ENCODE measurements at regions not wholly inside any gene's neighbourhood (a gene's known extent, or its start where the extent isn't known, plus 50 kb on each side); places are given as distances from the start of the nearest gene placed in this dataset.

DNA sequence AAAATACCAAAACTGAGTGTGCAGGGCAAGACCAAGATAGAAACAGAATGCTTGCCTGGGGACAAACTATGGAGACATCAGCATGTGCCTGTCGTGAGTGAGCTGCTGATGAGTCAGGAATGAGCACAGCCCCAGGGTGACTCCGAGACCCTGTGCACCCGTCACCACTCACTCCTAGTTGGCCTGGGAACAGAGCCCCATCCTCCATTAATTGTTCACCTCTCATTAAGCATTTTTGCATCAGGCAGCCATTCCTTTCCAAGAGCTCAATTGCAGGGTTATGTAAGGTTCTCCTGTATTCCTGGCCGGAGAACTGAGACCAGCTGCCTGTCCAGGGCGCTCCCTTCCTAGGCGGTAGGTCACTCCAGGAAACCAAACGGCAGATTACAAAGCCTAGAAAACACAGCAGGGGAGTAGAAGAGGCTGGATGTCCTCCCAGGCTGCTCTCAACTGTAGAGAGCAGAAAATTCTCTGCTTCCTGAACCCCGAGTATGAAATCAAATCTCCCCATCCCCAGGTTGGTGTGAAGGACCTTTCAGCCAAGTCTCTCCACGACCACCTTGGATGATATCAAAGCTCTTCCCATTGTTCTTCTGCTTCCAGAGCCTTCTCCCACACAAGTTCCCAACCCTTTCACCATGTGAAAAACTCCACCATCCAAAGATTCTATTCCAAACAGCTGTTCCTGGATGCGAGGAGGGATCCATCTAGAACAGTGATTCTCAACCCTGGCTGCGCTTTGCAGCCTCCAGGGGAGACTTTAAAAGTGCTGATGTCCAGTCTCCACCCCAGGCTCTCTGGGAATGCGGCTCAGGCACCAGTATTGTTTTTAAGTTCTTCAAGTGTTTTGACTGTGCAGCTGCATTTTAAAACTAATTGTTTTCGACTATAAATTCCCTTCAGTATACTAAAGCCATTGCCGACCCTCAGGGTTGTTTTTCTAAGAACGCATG, 532.6 kb upstream of the JARID2 start:
- Histone ChIP-seq H3K36me3 (ENCODE audit: control insufficient read depth in 1 of 2, insufficient read depth in 2 of 2, low read length in 2 of 2) (no peaks in the 10 kb centered on the region), H3K79me2 (ENCODE audit: insufficient read depth, low read length) (no peaks in the 10 kb centered on the region), H3K4me1 (ENCODE audit: control insufficient read depth in 1 of 2, insufficient read depth in 2 of 2, low read length in 2 of 2) (peaks cover 0 to 50% of the 10 kb centered on the region in 2 experiments; a peak in 2 of 4 replicates), H3K9ac (ENCODE audit: low read length) (no peak overlapping the region), H3K27ac (ENCODE audit: low read depth, low read length) (no peak overlapping the region), H2AFZ (ENCODE audit: low read depth, low read length, poor library complexity, severe bottlenecking) (peak overlapping the region; percentile 43), H3K4me2 (ENCODE audit: low read length) (peak overlapping the region; percentile 44), H4K20me1 (ENCODE audit: insufficient read depth) (no peaks in the 10 kb centered on the region), H3K9me3 (ENCODE audit: control insufficient read depth in 1 of 2, insufficient read depth in 1 of 2, low read depth in 1 of 2, low read length in 2 of 2) (no peaks in the 10 kb centered on the region), H3K9me2 (ENCODE audit: insufficient read depth) (no peaks in the 10 kb centered on the region), H3K27me3 (ENCODE audit: insufficient read depth, low read length) (no peaks in the 10 kb centered on the region), H3K4me3 (replicated peaks in 1 of 2; ENCODE audit: low read depth in 1 of 2, low read length in 2 of 2) (no peak overlapping the region)
- BruUV-seq (replicated peaks) = no TSS peak
- intact Hi-C loops (cut with micrococcal nuclease) = loop anchor here (5.0 kb wide), 1 partner anchor 501 kb away; no protein-coding TSS in a partner anchor
- ATAC-seq (peak; percentile 50), DNase-seq (ENCODE audit: low read depth, low spot score) (no peak)
- TF ChIP-seq POLR2A (IDR thresholded peaks at IDR 0.05; ENCODE audit: borderline replicate concordance, extremely low read depth, insufficient read depth, insufficient read length) (no peak), SP1 (IDR thresholded peaks at IDR 0.05; ENCODE audit: low read depth) (no peak), JUND (IDR thresholded peaks at IDR 0.05) (peak; percentile 29; the same call in 1 of the 2 replicates), CEBPB (IDR thresholded peaks at IDR 0.05; ENCODE audit: low read depth) (0 out of 2 replicates have a peak, but pooled peaks have one; percentile 19), FOSL1 (IDR thresholded peaks at IDR 0.05; ENCODE audit: low read depth) (peak; percentile 45; the same call in 1 of the 2 replicates)
- TF ChIP-seq, protein P1, sequence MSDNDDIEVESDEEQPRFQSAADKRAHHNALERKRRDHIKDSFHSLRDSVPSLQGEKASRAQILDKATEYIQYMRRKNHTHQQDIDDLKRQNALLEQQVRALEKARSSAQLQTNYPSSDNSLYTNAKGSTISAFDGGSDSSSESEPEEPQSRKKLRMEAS (IDR thresholded peaks at IDR 0.05) = peak; percentile 67
- RAD21 ChIA-PET (ENCODE audit: low non-redundant PET in 1 of 2, low total read pairs in 2 of 2, uncharacterized antibody in 2 of 2, unreplicated experiment in 2 of 2) = no interaction called here
- CTCF ChIA-PET = no interaction called here
- POLR2A ChIA-PET = no interaction called here

DNA sequence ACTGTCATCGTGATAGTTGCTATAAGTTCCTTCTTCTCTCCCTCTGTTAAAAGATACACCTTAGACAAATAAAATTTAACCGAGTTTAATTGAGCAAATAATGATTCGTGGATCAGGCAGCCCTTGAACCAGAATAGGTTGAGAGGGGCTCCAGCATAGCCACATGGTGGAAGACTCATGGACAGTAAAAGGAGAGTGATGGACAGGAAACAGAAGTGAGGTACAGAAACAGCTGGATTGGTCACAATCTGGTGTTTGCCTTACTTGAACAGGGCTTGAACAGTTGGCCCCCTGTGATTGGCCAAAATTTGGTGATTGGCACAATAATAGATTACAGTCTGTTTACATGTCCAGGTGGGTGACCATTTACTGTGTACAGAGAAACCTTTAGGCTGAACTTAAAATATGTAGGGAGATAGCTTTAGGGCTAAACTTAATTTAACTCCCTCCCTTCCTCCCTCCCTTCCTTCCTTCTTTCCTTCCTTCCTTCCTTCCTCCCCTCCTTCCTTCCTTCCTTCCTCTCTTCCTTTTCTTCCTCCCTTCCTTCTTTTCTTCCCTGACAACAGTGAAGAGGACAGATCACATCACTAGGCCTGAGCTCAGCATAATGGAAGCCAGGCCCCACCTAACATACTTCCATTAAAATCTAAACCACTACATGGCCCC, 531.8 kb upstream of the JARID2 start:
- Histone ChIP-seq H3K4me1 (ENCODE audit: control insufficient read depth in 1 of 2, insufficient read depth in 2 of 2, low read length in 2 of 2) (peaks cover 0 to 48% of the 10 kb centered on the region in 2 experiments; a peak in 2 of 4 replicates), H3K4me2 (ENCODE audit: low read length) (no peak overlapping the region), H3K9me3 (ENCODE audit: control insufficient read depth in 1 of 2, insufficient read depth in 1 of 2, low read depth in 1 of 2, low read length in 2 of 2) (no peaks in the 10 kb centered on the region), H3K9ac (ENCODE audit: low read length) (no peak overlapping the region), H3K36me3 (ENCODE audit: control insufficient read depth in 1 of 2, insufficient read depth in 2 of 2, low read length in 2 of 2) (no peaks in the 10 kb centered on the region), H4K20me1 (ENCODE audit: insufficient read depth) (no peaks in the 10 kb centered on the region), H3K4me3 (replicated peaks in 1 of 2; ENCODE audit: low read depth in 1 of 2, low read length in 2 of 2) (no peak overlapping the region), H3K27me3 (ENCODE audit: insufficient read depth, low read length) (no peaks in the 10 kb centered on the region), H2AFZ (ENCODE audit: low read depth, low read length, poor library complexity, severe bottlenecking) (no peak overlapping the region), H3K27ac (ENCODE audit: low read depth, low read length) (no peak overlapping the region), H3K9me2 (ENCODE audit: insufficient read depth) (no peaks in the 10 kb centered on the region), H3K79me2 (ENCODE audit: insufficient read depth, low read length) (no peaks in the 10 kb centered on the region)
- ChIA-PET RAD21 (ENCODE audit: low non-redundant PET in 1 of 2, low total read pairs in 2 of 2, uncharacterized antibody in 2 of 2, unreplicated experiment in 2 of 2) (no interaction called here), POLR2A (no interaction called here), CTCF (interaction anchor here (0.6 kb wide), 1 partner anchor 1084 kb away, joined by 4 read pairs; no protein-coding TSS in a partner anchor)
- DNase-seq (ENCODE audit: low read depth, low spot score) (no peak), ATAC-seq (no peak)
- intact Hi-C loops (cut with micrococcal nuclease) = loop anchor here (5.0 kb wide), 1 partner anchor 502 kb away; no protein-coding TSS in a partner anchor
- no TSS peak for BruUV-seq (replicated peaks)
- TF ChIP-seq SRF (IDR thresholded peaks at IDR 0.05; ENCODE audit: low read depth) (no peak), CBX3 (IDR thresholded peaks at IDR 0.05; ENCODE audit: low read depth) (no peak), EZH2 (IDR thresholded peaks at IDR 0.05) (no peak), FOSL1 (IDR thresholded peaks at IDR 0.05; ENCODE audit: low read depth) (no peak), ZFX (IDR thresholded peaks at IDR 0.05) (no peak), POLR2AphosphoS5 (IDR thresholded peaks at IDR 0.05; ENCODE audit: low read depth, low read length) (no peak), ZNF274 (IDR thresholded peaks at IDR 0.05; ENCODE audit: low read depth, low read length) (no peak), EZH2phosphoT487 (IDR thresholded peaks at IDR 0.05; ENCODE audit: borderline replicate concordance) (no peak), ELF1 (IDR thresholded peaks at IDR 0.05; ENCODE audit: borderline replicate concordance, low read depth) (no peak), YY1 (IDR thresholded peaks at IDR 0.05; ENCODE audit: extremely low read depth, insufficient replicate concordance, low read depth, low read length) (no peak), CEBPB (IDR thresholded peaks at IDR 0.05; ENCODE audit: low read depth) (no peak)
- TF ChIP-seq, protein P2, sequence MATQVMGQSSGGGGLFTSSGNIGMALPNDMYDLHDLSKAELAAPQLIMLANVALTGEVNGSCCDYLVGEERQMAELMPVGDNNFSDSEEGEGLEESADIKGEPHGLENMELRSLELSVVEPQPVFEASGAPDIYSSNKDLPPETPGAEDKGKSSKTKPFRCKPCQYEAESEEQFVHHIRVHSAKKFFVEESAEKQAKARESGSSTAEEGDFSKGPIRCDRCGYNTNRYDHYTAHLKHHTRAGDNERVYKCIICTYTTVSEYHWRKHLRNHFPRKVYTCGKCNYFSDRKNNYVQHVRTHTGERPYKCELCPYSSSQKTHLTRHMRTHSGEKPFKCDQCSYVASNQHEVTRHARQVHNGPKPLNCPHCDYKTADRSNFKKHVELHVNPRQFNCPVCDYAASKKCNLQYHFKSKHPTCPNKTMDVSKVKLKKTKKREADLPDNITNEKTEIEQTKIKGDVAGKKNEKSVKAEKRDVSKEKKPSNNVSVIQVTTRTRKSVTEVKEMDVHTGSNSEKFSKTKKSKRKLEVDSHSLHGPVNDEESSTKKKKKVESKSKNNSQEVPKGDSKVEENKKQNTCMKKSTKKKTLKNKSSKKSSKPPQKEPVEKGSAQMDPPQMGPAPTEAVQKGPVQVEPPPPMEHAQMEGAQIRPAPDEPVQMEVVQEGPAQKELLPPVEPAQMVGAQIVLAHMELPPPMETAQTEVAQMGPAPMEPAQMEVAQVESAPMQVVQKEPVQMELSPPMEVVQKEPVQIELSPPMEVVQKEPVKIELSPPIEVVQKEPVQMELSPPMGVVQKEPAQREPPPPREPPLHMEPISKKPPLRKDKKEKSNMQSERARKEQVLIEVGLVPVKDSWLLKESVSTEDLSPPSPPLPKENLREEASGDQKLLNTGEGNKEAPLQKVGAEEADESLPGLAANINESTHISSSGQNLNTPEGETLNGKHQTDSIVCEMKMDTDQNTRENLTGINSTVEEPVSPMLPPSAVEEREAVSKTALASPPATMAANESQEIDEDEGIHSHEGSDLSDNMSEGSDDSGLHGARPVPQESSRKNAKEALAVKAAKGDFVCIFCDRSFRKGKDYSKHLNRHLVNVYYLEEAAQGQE (IDR thresholded peaks at IDR 0.05; ENCODE audit: low read depth) = no peak

All from HCT116 (cell line).